Ascending aorta (tissue), 2 donors: ENCODE measurements at regions not wholly inside any gene's neighbourhood (a gene's known extent, or its start where the extent isn't known, plus 50 kb on each side); places are given as distances from the start of the nearest gene placed in this dataset.
A peak's percentile ranks its signal among the peaks of the same experiment; 100 is the strongest.

Experiments
- DNase-seq, 2 donors: peaks; one replicate each; pipeline ENCODE4 v3.0.0-alpha.2; 2019; ENCODE audit warnings: low spot score in 2 of 2
- H3K27ac ChIP-seq, 2 donors: fragments of 200-600 bp; sonication (generic); one replicate each; pipeline ENCODE4 v1.5.1; 2016 to 2017; ENCODE audit warnings: mild to moderate bottlenecking in 1 of 2
- H3K27me3 ChIP-seq: fragments of 200-600 bp; sonication (generic); one replicate; pipeline ENCODE4 v1.5.1; 2017
- H3K36me3 ChIP-seq, 2 donors: fragments of 200-600 bp; sonication (generic); one replicate each; pipeline ENCODE4 v1.5.1; 2016
- H3K4me1 ChIP-seq, 2 donors: fragments of 200-600 bp; sonication (generic); one replicate each; pipeline ENCODE4 v1.5.1; 2016 to 2017; ENCODE audit warnings: mild to moderate bottlenecking in 1 of 2
- H3K4me3 ChIP-seq, 2 donors: fragments of 200-600 bp; sonication (generic); one replicate each; pipeline ENCODE4 v1.5.1; 2016 to 2017; ENCODE audit warnings: mild to moderate bottlenecking in 1 of 2
- H3K9me3 ChIP-seq, 2 donors: fragments of 200-600 bp; sonication (generic); one replicate each; pipeline ENCODE4 v1.5.1; 2016
- intact Hi-C: fragments of 100-400 bp; cut with DNase I; formaldehyde crosslinking; loops from one replicate; pipeline ENCODE4 v1.15.1; 2023
- TF ChIP-seq, protein P1 (sequence below), 3 experiments: fragments of 200-600 bp in 2 of 3; fragments of 450-650 bp in 1 of 3; sonication (generic) in 2 of 3; IDR thresholded peaks; one replicate each; pipeline ENCODE4 v1.5.1; 2016 to 2019; ENCODE audit warnings: antibody characterized with exemption in 3 of 3, mild to moderate bottlenecking in 1 of 3, moderate library complexity in 1 of 3

DNA sequence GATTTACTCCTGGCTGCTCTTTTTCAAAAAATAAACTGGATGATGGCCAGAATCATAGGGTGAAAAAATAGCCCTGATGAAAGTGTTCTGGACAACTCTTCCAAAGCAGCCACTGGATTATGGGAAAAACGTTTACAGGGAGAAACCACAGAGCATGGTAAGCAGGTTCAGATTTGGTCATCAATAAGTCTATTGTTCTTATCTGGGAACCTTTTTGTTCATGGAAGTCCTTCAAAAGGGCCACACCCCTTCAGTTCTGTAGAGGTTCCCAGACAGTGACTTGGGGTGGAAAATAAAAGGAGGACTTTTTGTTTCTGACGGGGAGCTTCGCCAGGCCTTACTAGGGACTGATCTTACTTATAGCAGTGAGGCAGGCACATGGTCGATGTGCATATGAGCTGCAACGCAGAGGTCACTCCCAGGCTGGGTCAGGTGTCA lies 117.4 kb upstream of the SLC38A2 start:
- Histone ChIP-seq H3K4me1 (peaks cover 11 to 36% of the 10 kb centered on the region in 2 donors), H3K4me3 (no peak overlapping the region), H3K27me3 (no peaks in the 10 kb centered on the region), H3K36me3 (no peaks in the 10 kb centered on the region), H3K27ac (peak overlapping the region; percentile 26 to 52), H3K9me3 (no peaks in the 10 kb centered on the region)
- TF ChIP-seq, protein P1, sequence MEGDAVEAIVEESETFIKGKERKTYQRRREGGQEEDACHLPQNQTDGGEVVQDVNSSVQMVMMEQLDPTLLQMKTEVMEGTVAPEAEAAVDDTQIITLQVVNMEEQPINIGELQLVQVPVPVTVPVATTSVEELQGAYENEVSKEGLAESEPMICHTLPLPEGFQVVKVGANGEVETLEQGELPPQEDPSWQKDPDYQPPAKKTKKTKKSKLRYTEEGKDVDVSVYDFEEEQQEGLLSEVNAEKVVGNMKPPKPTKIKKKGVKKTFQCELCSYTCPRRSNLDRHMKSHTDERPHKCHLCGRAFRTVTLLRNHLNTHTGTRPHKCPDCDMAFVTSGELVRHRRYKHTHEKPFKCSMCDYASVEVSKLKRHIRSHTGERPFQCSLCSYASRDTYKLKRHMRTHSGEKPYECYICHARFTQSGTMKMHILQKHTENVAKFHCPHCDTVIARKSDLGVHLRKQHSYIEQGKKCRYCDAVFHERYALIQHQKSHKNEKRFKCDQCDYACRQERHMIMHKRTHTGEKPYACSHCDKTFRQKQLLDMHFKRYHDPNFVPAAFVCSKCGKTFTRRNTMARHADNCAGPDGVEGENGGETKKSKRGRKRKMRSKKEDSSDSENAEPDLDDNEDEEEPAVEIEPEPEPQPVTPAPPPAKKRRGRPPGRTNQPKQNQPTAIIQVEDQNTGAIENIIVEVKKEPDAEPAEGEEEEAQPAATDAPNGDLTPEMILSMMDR (IDR thresholded peaks at IDR 0.05) = no peak
- intact Hi-C loops = no loop called here
- DNase-seq = no peak

DNA sequence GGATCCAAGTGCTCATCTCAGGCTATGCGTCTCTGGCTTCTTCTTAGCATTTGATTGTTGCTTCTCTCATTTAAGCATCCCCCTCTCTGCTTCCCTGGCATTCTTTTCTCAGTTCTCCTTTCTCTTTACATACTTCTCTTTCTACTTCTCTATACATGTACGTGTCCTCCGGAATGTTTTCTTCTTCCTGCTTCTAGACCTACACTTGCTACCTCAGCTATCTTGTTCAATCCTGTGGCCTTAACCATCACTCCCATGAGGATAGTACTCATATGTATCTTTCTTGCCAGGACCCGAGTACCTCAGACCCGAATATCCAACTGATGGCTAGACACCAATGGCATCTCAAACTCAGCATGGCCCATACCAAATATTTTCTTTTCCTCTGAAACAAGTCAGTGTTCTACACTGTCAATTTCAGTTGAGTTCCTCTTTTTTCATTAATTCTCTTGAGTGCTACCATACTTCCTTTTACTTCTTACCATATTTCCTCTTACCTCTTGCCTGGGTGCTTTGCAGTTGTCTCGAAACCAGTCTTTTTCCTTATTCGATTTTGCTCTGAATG lies 115.1 kb upstream of the SLC38A2 start:
- Histone ChIP-seq H3K4me3 (no peak overlapping the region), H3K27ac (no peak overlapping the region), H3K4me1 (peaks cover 11 to 25% of the 10 kb centered on the region in 2 donors), H3K9me3 (no peaks in the 10 kb centered on the region), H3K27me3 (no peaks in the 10 kb centered on the region), H3K36me3 (no peaks in the 10 kb centered on the region)
- intact Hi-C loops = no loop called here
- DNase-seq = no peak
- TF ChIP-seq, protein P1 (IDR thresholded peaks at IDR 0.05) = no peak

DNA sequence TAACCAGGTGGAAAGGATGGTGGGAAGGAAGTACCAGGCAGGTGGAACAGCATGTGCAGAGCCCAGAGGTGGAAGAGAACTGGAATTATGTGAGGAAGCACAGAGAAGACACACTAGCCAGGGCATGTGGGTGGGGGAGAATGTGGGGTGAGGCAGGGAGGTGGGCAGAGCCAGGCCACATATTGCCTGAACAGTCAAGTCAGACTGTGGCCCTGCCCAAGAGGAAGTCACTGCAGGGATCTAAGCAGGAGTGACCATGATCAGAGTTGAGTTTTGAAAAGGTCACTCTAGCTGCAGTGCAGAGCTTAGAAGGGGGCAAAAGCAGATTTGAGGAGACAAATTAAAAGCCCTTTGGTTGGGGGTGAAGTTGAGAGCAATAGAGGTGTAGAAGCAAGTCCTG lies 114.0 kb upstream of the SLC38A2 start:
- intact Hi-C loops = no loop called here
- Histone ChIP-seq H3K9me3 (no peaks in the 10 kb centered on the region), H3K36me3 (no peaks in the 10 kb centered on the region), H3K4me3 (no peak overlapping the region), H3K27me3 (no peaks in the 10 kb centered on the region), H3K27ac (no peak overlapping the region), H3K4me1 (peaks cover 7 to 20% of the 10 kb centered on the region in 2 donors)
- TF ChIP-seq, protein P1 (IDR thresholded peaks at IDR 0.05) = no peak
- no peak for DNase-seq

DNA sequence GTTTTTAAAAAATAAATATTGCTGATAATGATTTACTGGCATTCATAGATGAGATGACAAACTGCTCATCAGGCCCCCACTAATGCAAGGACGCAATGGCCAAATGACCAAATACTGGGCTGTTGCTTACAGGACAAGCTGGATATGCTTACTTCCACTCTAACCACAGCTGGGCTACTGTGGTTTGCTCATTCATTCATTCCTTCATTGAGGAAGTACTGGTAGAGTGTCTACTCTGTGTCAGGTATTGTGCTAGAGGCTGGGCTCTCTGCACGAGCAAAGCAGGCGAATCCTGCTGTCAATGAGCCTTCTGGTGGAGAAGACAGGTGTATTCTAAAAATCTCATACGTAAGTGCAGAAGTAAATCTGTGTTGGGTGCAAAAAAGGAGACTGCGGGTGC lies 113.3 kb upstream of the SLC38A2 start:
- intact Hi-C loops = no loop called here
- no peak overlapping the region for H3K4me3 ChIP-seq
- peaks cover 7 to 13% of the 10 kb centered on the region in 2 donors for H3K4me1 ChIP-seq
- no peaks in the 10 kb centered on the region for H3K9me3 ChIP-seq
- TF ChIP-seq, protein P1 (IDR thresholded peaks at IDR 0.05) = no peak
- H3K36me3 ChIP-seq = no peaks in the 10 kb centered on the region
- DNase-seq = no peak
- no peaks in the 10 kb centered on the region for H3K27me3 ChIP-seq
- H3K27ac ChIP-seq = no peak overlapping the region

DNA sequence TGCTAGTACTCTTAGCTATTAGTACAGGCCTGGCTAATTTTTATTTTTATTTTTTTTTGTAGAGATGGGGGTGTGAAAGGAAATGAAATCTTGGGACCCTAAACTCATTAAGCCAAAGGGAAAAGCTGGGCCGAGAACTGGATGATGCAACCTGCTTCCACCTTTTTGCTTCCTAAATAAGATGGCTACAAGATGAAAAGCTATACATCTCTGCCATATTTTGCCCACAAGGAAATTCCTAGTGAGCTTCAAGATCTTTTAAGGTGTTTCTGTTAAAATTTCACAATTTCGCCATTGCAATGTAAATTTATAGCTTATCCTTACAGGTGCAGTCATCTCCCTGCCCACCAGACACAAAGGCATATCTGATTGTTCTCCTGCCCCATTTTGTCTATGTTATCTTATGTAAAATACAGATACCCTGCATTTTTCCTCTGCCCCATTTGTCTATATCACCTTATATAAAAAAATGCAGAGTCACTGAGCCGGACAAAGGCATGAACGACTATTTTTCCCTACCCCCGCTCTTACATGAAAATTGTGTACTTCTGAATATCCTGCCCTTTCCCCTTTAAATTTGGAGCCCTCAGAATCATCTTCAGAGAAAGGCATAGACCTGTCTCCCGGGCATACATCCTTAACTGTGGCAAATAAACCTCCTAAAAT lies 112.0 kb upstream of the SLC38A2 start:
- H3K4me3 ChIP-seq = no peak overlapping the region
- no peak overlapping the region for H3K27ac ChIP-seq
- intact Hi-C loops = no loop called here

More for the DNA sequence above, 112.0 kb upstream of the SLC38A2 start:
- Histone ChIP-seq H3K4me1 (peaks cover under 1 to 2% of the 10 kb centered on the region in 2 donors), H3K27me3 (no peaks in the 10 kb centered on the region), H3K9me3 (no peaks in the 10 kb centered on the region), H3K36me3 (no peaks in the 10 kb centered on the region)
- DNase-seq = no peak
- TF ChIP-seq, protein P1 (IDR thresholded peaks at IDR 0.05) = no peak
